CD14-positive monocyte (primary cell): ENCODE measurements at regions not wholly inside any gene's neighbourhood (a gene's known extent, or its start where the extent isn't known, plus 50 kb on each side); places are given as distances from the start of the nearest gene placed in this dataset.

ENCODE experiments used
- DNase-seq, 3 donors: peaks; one replicate each; pipeline ENCODE4 v3.0.0-alpha.2; 2011 to 2022
- H2AFZ ChIP-seq: 2 replicates; pipeline ENCODE4 v1.6.0; 2012; ENCODE audit warnings: mild to moderate bottlenecking, low read depth, low read length, inconsistent platforms; ENCODE audit not compliant: insufficient read depth, poor library complexity, severe bottlenecking
- H3K27ac ChIP-seq, 2 donors: 1 replicate in 1 of 2; 2 replicates in 1 of 2; pipeline ENCODE4 v1.5.1; 2012 to 2013; ENCODE audit warnings: low read length in 2 of 2, control low read depth in 1 of 2, inconsistent platforms in 1 of 2, low read depth in 1 of 2, mild to moderate bottlenecking in 1 of 2
- H3K27me3 ChIP-seq, 2 donors: one replicate each; pipeline versions ENCODE4 v1.6.0 to v1.6.1; 2011 to 2013; ENCODE audit warnings: low read length in 2 of 2; ENCODE audit not compliant: control insufficient read depth in 2 of 2, insufficient read depth in 2 of 2
- H3K36me3 ChIP-seq, 2 donors: replicated peaks in 1 of 2; 1 replicate in 1 of 2; 2 replicates in 1 of 2; pipeline versions ENCODE4 v1.5.1 to v1.6.1; 2012 to 2013; ENCODE audit warnings: low read length in 2 of 2, control low read depth in 1 of 2, inconsistent platforms in 1 of 2, mild to moderate bottlenecking in 1 of 2; ENCODE audit not compliant: insufficient read depth in 2 of 2, control insufficient read depth in 1 of 2
- H3K4me1 ChIP-seq, 2 donors: 1 replicate in 1 of 2; 2 replicates in 1 of 2; pipeline versions ENCODE4 v1.5.1 to v1.6.1; 2012 to 2013; ENCODE audit warnings: low read length in 2 of 2, control low read depth in 1 of 2, inconsistent platforms in 1 of 2, mild to moderate bottlenecking in 1 of 2, moderate library complexity in 1 of 2; ENCODE audit not compliant: insufficient read depth in 2 of 2, control insufficient read depth in 1 of 2
- H3K4me2 ChIP-seq: replicated peaks from 2 replicates; pipeline ENCODE3; 2012; ENCODE audit warnings: low read length, moderate library complexity, mild to moderate bottlenecking; ENCODE audit not compliant: poor library complexity, severe bottlenecking; ENCODE audit errors: extremely low read depth
- H3K4me3 ChIP-seq, 3 experiments: fragments of 200-600 bp in 1 of 3; sonication (generic) in 1 of 3; replicated peaks in 1 of 3; 1 replicate in 2 of 3; 2 replicates in 1 of 3; pipeline ENCODE4 v1.5.1; 2011 to 2013; ENCODE audit warnings: low read length in 3 of 3, mild to moderate bottlenecking in 3 of 3, control low read depth in 2 of 3, low read depth in 2 of 3, inconsistent platforms in 1 of 3, moderate library complexity in 1 of 3
- H3K79me2 ChIP-seq: 2 replicates; pipeline ENCODE4 v1.6.0; 2012; ENCODE audit warnings: mild to moderate bottlenecking, control low read depth, inconsistent platforms, low read length, moderate library complexity; ENCODE audit not compliant: insufficient read depth
- H3K9ac ChIP-seq: 2 replicates; pipeline ENCODE4 v1.6.0; 2017; ENCODE audit warnings: low read length, mild to moderate bottlenecking; ENCODE audit not compliant: insufficient read depth, poor library complexity, severe bottlenecking
- H3K9me3 ChIP-seq, 2 donors: replicated peaks in 1 of 2; 1 replicate in 1 of 2; 2 replicates in 1 of 2; pipeline versions ENCODE4 v1.5.1 to v1.6.1; 2012 to 2013; ENCODE audit warnings: low read length in 2 of 2, control low read depth in 1 of 2; ENCODE audit not compliant: control insufficient read depth in 1 of 2, insufficient read depth in 1 of 2
- H4K20me1 ChIP-seq: 2 replicates; pipeline ENCODE4 v1.6.0; 2012; ENCODE audit warnings: mild to moderate bottlenecking, low read length, control low read depth, moderate library complexity; ENCODE audit not compliant: insufficient read depth
- H3K27ac Mint-ChIP-seq, 7 donors: one replicate each; pipeline ENCODE4 v1.8.0; 2020; ENCODE audit warnings: mild to moderate bottlenecking in 7 of 7, mixed read lengths in 7 of 7, moderate library complexity in 6 of 7, inconsistent platforms in 2 of 7
- H3K27me3 Mint-ChIP-seq, 3 donors: one replicate each; pipeline ENCODE4 v1.8.0; 2021 to 2022; ENCODE audit warnings: low read depth in 3 of 3, mild to moderate bottlenecking in 3 of 3, mixed read lengths in 3 of 3, moderate library complexity in 3 of 3, inconsistent platforms in 1 of 3
- H3K36me3 Mint-ChIP-seq, 2 donors: one replicate each; pipeline ENCODE4 v1.8.0; 2020; ENCODE audit warnings: mixed read lengths in 2 of 2, inconsistent platforms in 1 of 2, mild to moderate bottlenecking in 1 of 2
- H3K4me1 Mint-ChIP-seq: one replicate; pipeline ENCODE4 v1.8.0; 2020; ENCODE audit warnings: mild to moderate bottlenecking, mixed read lengths
- H3K4me3 Mint-ChIP-seq, 2 donors: one replicate each; pipeline ENCODE4 v1.8.0; 2020; ENCODE audit warnings: mild to moderate bottlenecking in 2 of 2, mixed read lengths in 2 of 2, moderate library complexity in 1 of 2
- H3K9me3 Mint-ChIP-seq, 7 donors: one replicate each; pipeline ENCODE4 v1.8.0; 2020 to 2022; ENCODE audit warnings: mixed read lengths in 7 of 7, mild to moderate bottlenecking in 6 of 7, moderate library complexity in 6 of 7, inconsistent platforms in 2 of 7
- WGBS: methylation state at CpG from one replicate; pipeline ENCODE4 v1.1.5; 2013; ENCODE audit warnings: missing lambda C conversion rate; ENCODE audit not compliant: insufficient coverage; 5-methylcytosine and 5-hydroxymethylcytosine counted together
- intact Hi-C, 2 donors: fragments of 100-400 bp; cut with micrococcal nuclease; formaldehyde crosslinking; loops; one replicate each; pipeline versions ENCODE4 v1.15.0 to v1.15.1; 2023
- TF ChIP-seq, protein P1 (sequence below): fragments of 200-600 bp; IDR thresholded peaks from one replicate; pipeline ENCODE4 v1.8.0; 2022; ENCODE audit warnings: antibody characterized with exemption, mild to moderate bottlenecking

GRCh38 chr5:159559337-159559736 is 229.1 kb upstream of the IL12B start:
- Histone ChIP-seq H3K4me2 (no peak overlapping the region), H2AFZ (no peak overlapping the region), H4K20me1 (no peaks in the 10 kb centered on the region), H3K4me1 (no peaks in the 10 kb centered on the region), H3K9ac (no peak overlapping the region), H3K36me3 (no peaks in the 10 kb centered on the region), H3K79me2 (no peaks in the 10 kb centered on the region), H3K27me3 (peaks cover 0 to 3% of the 10 kb centered on the region in 2 donors), H3K9me3 (no peaks in the 10 kb centered on the region), H3K4me3 (no peak overlapping the region), H3K27ac (no peak overlapping the region)
- H3K36me3 Mint-ChIP-seq = no peaks in the 10 kb centered on the region
- WGBS = 90% methylated on average over 2 of the region's 2 CpGs
- DNase-seq = no peak
- intact Hi-C loops = no loop called here
- no peaks in the 10 kb centered on the region for H3K4me1 Mint-ChIP-seq
- TF ChIP-seq, protein P1, sequence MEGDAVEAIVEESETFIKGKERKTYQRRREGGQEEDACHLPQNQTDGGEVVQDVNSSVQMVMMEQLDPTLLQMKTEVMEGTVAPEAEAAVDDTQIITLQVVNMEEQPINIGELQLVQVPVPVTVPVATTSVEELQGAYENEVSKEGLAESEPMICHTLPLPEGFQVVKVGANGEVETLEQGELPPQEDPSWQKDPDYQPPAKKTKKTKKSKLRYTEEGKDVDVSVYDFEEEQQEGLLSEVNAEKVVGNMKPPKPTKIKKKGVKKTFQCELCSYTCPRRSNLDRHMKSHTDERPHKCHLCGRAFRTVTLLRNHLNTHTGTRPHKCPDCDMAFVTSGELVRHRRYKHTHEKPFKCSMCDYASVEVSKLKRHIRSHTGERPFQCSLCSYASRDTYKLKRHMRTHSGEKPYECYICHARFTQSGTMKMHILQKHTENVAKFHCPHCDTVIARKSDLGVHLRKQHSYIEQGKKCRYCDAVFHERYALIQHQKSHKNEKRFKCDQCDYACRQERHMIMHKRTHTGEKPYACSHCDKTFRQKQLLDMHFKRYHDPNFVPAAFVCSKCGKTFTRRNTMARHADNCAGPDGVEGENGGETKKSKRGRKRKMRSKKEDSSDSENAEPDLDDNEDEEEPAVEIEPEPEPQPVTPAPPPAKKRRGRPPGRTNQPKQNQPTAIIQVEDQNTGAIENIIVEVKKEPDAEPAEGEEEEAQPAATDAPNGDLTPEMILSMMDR = no peak
- H3K27ac Mint-ChIP-seq = no peak overlapping the region
- H3K27me3 Mint-ChIP-seq = peaks cover 5 to 14% (median 6%) of the 10 kb centered on the region in 3 donors
- no peak overlapping the region for H3K4me3 Mint-ChIP-seq
- no peaks in the 10 kb centered on the region for H3K9me3 Mint-ChIP-seq

DNA sequence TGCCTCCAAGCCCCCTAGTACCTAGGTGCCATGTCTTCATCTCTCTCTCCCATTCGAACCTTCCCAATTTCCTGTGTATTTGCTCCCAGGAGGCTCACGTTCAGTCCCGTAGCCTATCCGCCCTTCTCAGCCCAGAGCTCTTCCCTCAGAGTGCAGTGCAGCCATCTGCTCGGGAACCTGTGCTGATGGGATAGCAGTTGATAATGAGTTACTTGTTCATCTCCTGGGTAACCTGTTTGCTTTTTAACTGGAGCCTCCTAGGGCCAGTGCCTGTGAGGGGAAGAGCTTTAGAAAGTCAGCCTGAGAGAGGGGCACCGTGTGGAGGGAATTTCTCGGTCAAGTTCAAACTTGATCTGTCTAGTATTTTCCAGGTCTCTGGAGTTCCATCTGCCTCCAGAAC is 229.8 kb upstream of the IL12B start:
- WGBS = 81% methylated on average over 3 of the region's 7 CpGs

More for the DNA sequence above, 229.8 kb upstream of the IL12B start:
- peaks cover 5 to 14% (median 6%) of the 10 kb centered on the region in 3 donors for H3K27me3 Mint-ChIP-seq
- peak overlapping the region in 1 of 7 donors; percentile 40 for H3K27ac Mint-ChIP-seq
- Histone ChIP-seq H3K27me3 (peaks cover 0 to 3% of the 10 kb centered on the region in 2 donors), H3K79me2 (no peaks in the 10 kb centered on the region), H3K27ac (no peak overlapping the region), H3K9ac (no peak overlapping the region), H4K20me1 (no peaks in the 10 kb centered on the region), H3K4me3 (no peak overlapping the region), H3K4me1 (no peaks in the 10 kb centered on the region), H3K36me3 (no peaks in the 10 kb centered on the region), H3K9me3 (no peaks in the 10 kb centered on the region), H2AFZ (no peak overlapping the region), H3K4me2 (no peak overlapping the region)
- TF ChIP-seq, protein P1 = no peak
- no peaks in the 10 kb centered on the region for H3K36me3 Mint-ChIP-seq
- no peak for DNase-seq
- no peaks in the 10 kb centered on the region for H3K4me1 Mint-ChIP-seq
- intact Hi-C loops = no loop called here
- H3K9me3 Mint-ChIP-seq = no peaks in the 10 kb centered on the region
- no peak overlapping the region for H3K4me3 Mint-ChIP-seq
